ENCODE measurements at regions not wholly inside any gene's neighbourhood (a gene's known extent, or its start where the extent isn't known, plus 50 kb on each side); places are given as distances from the start of the nearest gene placed in this dataset.

DNA sequence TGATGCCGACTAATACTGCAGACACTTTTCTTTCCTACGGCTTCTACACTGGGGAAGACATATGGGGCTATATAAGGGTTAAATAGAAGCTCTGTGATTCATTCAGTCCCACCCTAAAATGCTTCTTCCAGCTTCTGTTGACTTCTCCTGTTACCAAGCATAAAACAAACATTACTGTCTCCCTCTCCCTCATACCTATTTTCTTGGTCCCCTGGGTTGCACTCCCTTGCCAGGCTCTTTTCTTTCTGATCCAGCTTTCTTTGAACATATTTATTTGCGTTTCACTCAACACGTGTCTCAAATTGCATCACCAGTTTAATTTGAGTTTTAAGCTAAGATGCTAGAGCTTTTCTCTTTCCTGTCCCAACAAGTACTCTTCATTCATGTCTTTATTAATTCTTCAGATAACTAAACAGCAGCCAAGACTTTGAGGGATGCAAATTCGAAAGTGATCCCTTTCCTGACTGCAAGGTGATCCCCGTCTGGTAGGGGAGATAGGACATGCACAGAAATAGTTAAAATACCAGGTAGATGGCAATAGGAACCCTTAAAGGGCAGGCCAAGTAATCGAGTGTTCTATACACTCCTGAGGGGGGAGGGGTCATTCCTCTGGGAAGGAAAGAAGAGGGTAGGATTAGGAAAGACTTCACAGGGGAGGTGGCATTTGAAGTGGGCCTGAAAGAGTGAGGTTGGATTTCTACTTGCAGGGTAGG is 198.6 kb upstream of the BCL6 start:
- H3K4me2 ChIP-seq (ENCODE audit: insufficient read depth, low read length), result no peak overlapping the region

DNA sequence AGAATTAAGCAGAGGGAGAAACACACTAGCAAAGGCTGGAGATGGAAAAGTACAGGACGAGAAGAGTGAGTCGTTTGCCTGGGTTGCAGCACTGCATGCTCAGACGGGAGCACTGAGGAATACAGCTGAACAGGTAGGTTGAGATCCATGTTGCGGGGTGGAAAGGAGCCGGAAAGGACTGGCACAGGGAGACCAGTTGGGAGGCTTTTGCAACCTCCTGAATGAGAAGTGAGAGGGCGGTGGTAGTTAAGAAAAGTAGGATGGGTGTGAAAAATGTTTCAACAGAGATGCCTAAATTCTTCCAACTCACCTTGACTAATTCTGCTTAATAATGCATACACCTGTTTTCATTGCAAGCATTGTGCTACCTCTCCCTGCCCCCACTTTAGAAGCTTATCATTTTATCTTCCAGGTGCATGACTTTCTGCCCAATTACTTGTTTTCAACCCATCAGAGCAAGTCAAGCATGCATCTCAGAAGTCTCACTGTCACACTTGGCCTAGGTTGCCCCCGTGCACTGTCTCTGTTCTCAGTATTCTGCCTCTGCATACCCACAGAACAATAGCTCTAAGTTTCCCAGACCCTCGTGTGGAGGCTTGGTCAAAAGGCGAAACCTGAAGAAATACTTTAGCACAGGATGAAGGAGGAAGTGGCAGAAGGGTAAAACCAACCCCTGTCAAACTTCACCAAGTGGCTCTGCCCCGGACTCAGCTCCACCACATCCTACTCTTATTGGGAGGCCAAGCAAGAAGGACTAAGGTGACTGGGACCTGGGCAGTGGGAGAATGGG is 199.3 kb upstream of the BCL6 start:
- CTCF ChIA-PET, result no interaction called here
- Histone ChIP-seq H3K4me1 (ENCODE audit: control insufficient read depth, extremely low read depth, insufficient read depth, low read length) (no peaks in the 10 kb centered on the region), H3K27me3 (ENCODE audit: control insufficient read depth in 2 of 2, insufficient read depth in 2 of 2, low read length in 2 of 2) (peaks cover 15 to 16% of the 10 kb centered on the region in 2 experiments), H3K9ac (replicated peaks; ENCODE audit: extremely low read depth, insufficient read depth, low read length) (no peak overlapping the region), H4K20me1 (replicated peaks; ENCODE audit: control insufficient read depth, extremely low read depth, insufficient read depth, low read length) (no peaks in the 10 kb centered on the region), H3K4me2 (ENCODE audit: insufficient read depth, low read length) (no peak overlapping the region), H3K9me1 (replicated peaks; ENCODE audit: control insufficient read depth, extremely low read depth, insufficient read depth, low read length) (no peaks in the 10 kb centered on the region), H3K36me3 (ENCODE audit: control insufficient read depth in 2 of 2, extremely low read depth in 1 of 2, insufficient read depth in 2 of 2, low read length in 2 of 2) (no peaks in the 10 kb centered on the region), H2AFZ (ENCODE audit: low read depth, low read length) (no peak overlapping the region), H3K4me3 (replicated peaks in 1 of 3; ENCODE audit: insufficient read depth in 1 of 3, low read depth in 1 of 3, low read length in 3 of 3) (no peak overlapping the region), H3K9me3 (replicated peaks; ENCODE audit: control insufficient read depth, insufficient read depth, low read length) (no peaks in the 10 kb centered on the region), H3K79me2 (ENCODE audit: control insufficient read depth, insufficient read depth, low read length) (no peaks in the 10 kb centered on the region), H3K27ac (ENCODE audit: insufficient read depth, low read depth, low read length) (no peak overlapping the region)
- DNase-seq (ENCODE audit: low read depth, low spot score) (no peak), FAIRE-seq (no peak)
- BruUV-seq (replicated peaks), result no TSS peak
- intact Hi-C loops (cut with micrococcal nuclease) (no loop called here), dilution Hi-C loops (cut with MboI; ENCODE audit: extremely low pct_ligation_motif_present, low sequenced_read_pairs) (no loop called here)
- POLR2A ChIA-PET, result no interaction called here
- TF ChIP-seq POLR2AphosphoS5 (IDR thresholded peaks at IDR 0.05; ENCODE audit: insufficient read depth, low read depth, low read length) (no peak), JUN (IDR thresholded peaks at IDR 0.05; ENCODE audit: borderline replicate concordance, insufficient read depth, insufficient read length, low read depth) (no peak), FOS (IDR thresholded peaks at IDR 0.05; ENCODE audit: borderline replicate concordance, insufficient read depth, low read length) (no peak), GATA2 (IDR thresholded peaks at IDR 0.05; ENCODE audit: insufficient read depth, insufficient read length, low read depth, low read length) (no peak), EZH2 (IDR thresholded peaks at IDR 0.05; ENCODE audit: borderline replicate concordance, low read depth, low read length, severe bottlenecking) (no peak), POLR2A (IDR thresholded peaks at IDR 0.05; ENCODE audit: low read depth, low read length) (no peak), MYC (IDR thresholded peaks at IDR 0.05; ENCODE audit: low read depth, low read length) (no peak)
- TF ChIP-seq, protein P1, sequence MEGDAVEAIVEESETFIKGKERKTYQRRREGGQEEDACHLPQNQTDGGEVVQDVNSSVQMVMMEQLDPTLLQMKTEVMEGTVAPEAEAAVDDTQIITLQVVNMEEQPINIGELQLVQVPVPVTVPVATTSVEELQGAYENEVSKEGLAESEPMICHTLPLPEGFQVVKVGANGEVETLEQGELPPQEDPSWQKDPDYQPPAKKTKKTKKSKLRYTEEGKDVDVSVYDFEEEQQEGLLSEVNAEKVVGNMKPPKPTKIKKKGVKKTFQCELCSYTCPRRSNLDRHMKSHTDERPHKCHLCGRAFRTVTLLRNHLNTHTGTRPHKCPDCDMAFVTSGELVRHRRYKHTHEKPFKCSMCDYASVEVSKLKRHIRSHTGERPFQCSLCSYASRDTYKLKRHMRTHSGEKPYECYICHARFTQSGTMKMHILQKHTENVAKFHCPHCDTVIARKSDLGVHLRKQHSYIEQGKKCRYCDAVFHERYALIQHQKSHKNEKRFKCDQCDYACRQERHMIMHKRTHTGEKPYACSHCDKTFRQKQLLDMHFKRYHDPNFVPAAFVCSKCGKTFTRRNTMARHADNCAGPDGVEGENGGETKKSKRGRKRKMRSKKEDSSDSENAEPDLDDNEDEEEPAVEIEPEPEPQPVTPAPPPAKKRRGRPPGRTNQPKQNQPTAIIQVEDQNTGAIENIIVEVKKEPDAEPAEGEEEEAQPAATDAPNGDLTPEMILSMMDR (IDR thresholded peaks at IDR 0.05; ENCODE audit: extremely low read depth in 1 of 2, insufficient read depth in 1 of 2, low read depth in 1 of 2, low read length in 2 of 2), result no peak
- TF ChIP-seq, protein P2, sequence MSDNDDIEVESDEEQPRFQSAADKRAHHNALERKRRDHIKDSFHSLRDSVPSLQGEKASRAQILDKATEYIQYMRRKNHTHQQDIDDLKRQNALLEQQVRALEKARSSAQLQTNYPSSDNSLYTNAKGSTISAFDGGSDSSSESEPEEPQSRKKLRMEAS (IDR thresholded peaks at IDR 0.05; ENCODE audit: insufficient read depth, insufficient read length), result no peak

More for the DNA sequence above, 198.6 kb upstream of the BCL6 start:
- H3K79me2 ChIP-seq (ENCODE audit: control insufficient read depth, insufficient read depth, low read length), result no peaks in the 10 kb centered on the region
- dilution Hi-C loops (cut with MboI; ENCODE audit: extremely low pct_ligation_motif_present, low sequenced_read_pairs) (no loop called here), intact Hi-C loops (cut with micrococcal nuclease) (no loop called here)
- ChIA-PET CTCF (interaction anchor here (0.8 kb wide), 1 partner anchor 9 kb away, joined by 3 read pairs; no protein-coding TSS in a partner anchor), POLR2A (no interaction called here)
- H3K27ac ChIP-seq (ENCODE audit: insufficient read depth, low read depth, low read length), result no peak overlapping the region
- H3K9me1 ChIP-seq (replicated peaks; ENCODE audit: control insufficient read depth, extremely low read depth, insufficient read depth, low read length), result no peaks in the 10 kb centered on the region
- no peak overlapping the region for H3K9ac ChIP-seq (replicated peaks; ENCODE audit: extremely low read depth, insufficient read depth, low read length)
- no peak for TF ChIP-seq MYC (IDR thresholded peaks at IDR 0.05; ENCODE audit: low read depth, low read length)
- no peak for TF ChIP-seq FOS (IDR thresholded peaks at IDR 0.05; ENCODE audit: borderline replicate concordance, insufficient read depth, low read length)
- no peak for TF ChIP-seq POLR2A (IDR thresholded peaks at IDR 0.05; ENCODE audit: low read depth, low read length)
- TF ChIP-seq JUN (IDR thresholded peaks at IDR 0.05; ENCODE audit: borderline replicate concordance, insufficient read depth, insufficient read length, low read depth), result no peak
- TF ChIP-seq, protein P2 (IDR thresholded peaks at IDR 0.05; ENCODE audit: insufficient read depth, insufficient read length), result no peak
- H2AFZ ChIP-seq (ENCODE audit: low read depth, low read length), result no peak overlapping the region
- no peaks in the 10 kb centered on the region for H3K4me1 ChIP-seq (ENCODE audit: control insufficient read depth, extremely low read depth, insufficient read depth, low read length)
- no TSS peak for BruUV-seq (replicated peaks)
- H4K20me1 ChIP-seq (replicated peaks; ENCODE audit: control insufficient read depth, extremely low read depth, insufficient read depth, low read length), result no peaks in the 10 kb centered on the region
- H3K9me3 ChIP-seq (replicated peaks; ENCODE audit: control insufficient read depth, insufficient read depth, low read length), result no peaks in the 10 kb centered on the region
- H3K27me3 ChIP-seq (ENCODE audit: control insufficient read depth in 2 of 2, insufficient read depth in 2 of 2, low read length in 2 of 2), result peaks cover 10 to 16% of the 10 kb centered on the region in 2 experiments
- no peak overlapping the region for H3K4me3 ChIP-seq (replicated peaks in 1 of 3; ENCODE audit: insufficient read depth in 1 of 3, low read depth in 1 of 3, low read length in 3 of 3)
- no peaks in the 10 kb centered on the region for H3K36me3 ChIP-seq (ENCODE audit: control insufficient read depth in 2 of 2, extremely low read depth in 1 of 2, insufficient read depth in 2 of 2, low read length in 2 of 2)
- DNase-seq (ENCODE audit: low read depth, low spot score) (no peak), FAIRE-seq (no peak)
